Kidney (tissue), 13 donors: ENCODE measurements at regions not wholly inside any gene's neighbourhood (a gene's known extent, or its start where the extent isn't known, plus 50 kb on each side); places are given as distances from the start of the nearest gene placed in this dataset.

Experiments used
- DNase-seq, 5 donors: peaks; one replicate each; pipeline ENCODE4 v3.0.0-alpha.2; 2013 to 2020
- FAIRE-seq: peaks from 2 replicates; lab custom pipeline; 2012; peaks lifted over from hg19 to GRCh38; lab: Jason Lieb, UNC
- H3K27ac ChIP-seq, 2 donors: one replicate each; pipeline ENCODE4 v1.7.0; 2013; ENCODE audit warnings: low read depth in 2 of 2, low read length in 2 of 2, inconsistent platforms in 1 of 2
- H3K27me3 ChIP-seq: one replicate; pipeline ENCODE4 v1.7.1; 2013; ENCODE audit warnings: low read length, inconsistent platforms; ENCODE audit not compliant: control insufficient read depth, insufficient read depth
- H3K36me3 ChIP-seq, 3 donors: one replicate each; pipeline versions ENCODE4 v1.7.0 to v1.7.1; 2013; ENCODE audit warnings: low read length in 3 of 3, control low read depth in 1 of 3, inconsistent platforms in 1 of 3; ENCODE audit not compliant: insufficient read depth in 3 of 3, control insufficient read depth in 2 of 3
- H3K4me1 ChIP-seq, 3 donors: one replicate each; pipeline versions ENCODE4 v1.7.0 to v1.7.1; 2013; ENCODE audit warnings: low read length in 3 of 3, inconsistent platforms in 1 of 3, low read depth in 1 of 3; ENCODE audit not compliant: control insufficient read depth in 2 of 3, insufficient read depth in 2 of 3
- H3K4me3 ChIP-seq, 3 donors: one replicate each; pipeline versions ENCODE4 v1.7.0 to v1.8.1; 2013; ENCODE audit warnings: low read length in 3 of 3, control low read depth in 1 of 3, inconsistent platforms in 1 of 3
- H3K9ac ChIP-seq, 3 donors: one replicate each; pipeline versions ENCODE4 v1.7.0 to v1.7.1; 2013; ENCODE audit warnings: low read length in 3 of 3, control low read depth in 1 of 3, inconsistent platforms in 1 of 3
- H3K9me3 ChIP-seq, 3 donors: one replicate each; pipeline versions ENCODE4 v1.7.0 to v1.7.1; 2013; ENCODE audit warnings: low read length in 3 of 3, control low read depth in 1 of 3, inconsistent platforms in 1 of 3; ENCODE audit not compliant: control insufficient read depth in 2 of 3, insufficient read depth in 1 of 3
- CTCF ChIP-seq: IDR thresholded peaks from 3 replicates; pipeline ENCODE4 v1.5.1; 2012; ENCODE audit warnings: mild to moderate bottlenecking, moderate library complexity, borderline replicate concordance; ENCODE audit not compliant: insufficient read depth; ENCODE audit errors: extremely low read depth
- intact Hi-C: fragments of 100-400 bp; cut with DNase I; formaldehyde crosslinking; loops from one replicate; pipeline ENCODE4 v1.11.1; 2022
- donor health status: control.
- donor health status: control.
- donor health status: control.
- donor health status: control.
- donor health status: control.
- donor health status: DM: yes; HTN: yes; CAD: no.
- donor health status: Normal renal cell carcinoma (clear cell type).

GRCh38 chr2:101550555-101550954 lies 75.6 kb upstream of the RFX8 start:
- no peak for FAIRE-seq
- Histone ChIP-seq H3K4me1 (no peaks in the 10 kb centered on the region), H3K36me3 (no peaks in the 10 kb centered on the region), H3K9ac (no peak overlapping the region), H3K27ac (no peak overlapping the region), H3K27me3 (no peaks in the 10 kb centered on the region), H3K4me3 (no peak overlapping the region), H3K9me3 (no peaks in the 10 kb centered on the region)
- intact Hi-C loops, result no loop called here
- no peak for DNase-seq
- no peak for TF ChIP-seq CTCF

GRCh38 chr2:101549371-101549770 lies 74.5 kb upstream of the RFX8 start:
- TF ChIP-seq CTCF, result no peak
- Histone ChIP-seq H3K4me3 (no peak overlapping the region), H3K27me3 (no peaks in the 10 kb centered on the region), H3K4me1 (no peaks in the 10 kb centered on the region), H3K27ac (no peak overlapping the region), H3K36me3 (no peaks in the 10 kb centered on the region), H3K9me3 (no peaks in the 10 kb centered on the region), H3K9ac (no peak overlapping the region)
- no peak for DNase-seq
- intact Hi-C loops, result no loop called here
- no peak for FAIRE-seq

- H3K9me3 ChIP-seq, result no peaks in the 10 kb centered on the region
- intact Hi-C loops, result no loop called here
- no peak for FAIRE-seq
These were observed 71.6 kb upstream of the RFX8 start for GRCh38 chr2:101546376-101547058.

More at GRCh38 chr2:101546376-101547058, 71.6 kb upstream of the RFX8 start:
- no peak for DNase-seq
- no peak overlapping the region for H3K4me3 ChIP-seq
- no peaks in the 10 kb centered on the region for H3K27me3 ChIP-seq
- no peak for TF ChIP-seq CTCF
- no peak overlapping the region for H3K27ac ChIP-seq
- no peak overlapping the region for H3K9ac ChIP-seq
- H3K36me3 ChIP-seq, result no peaks in the 10 kb centered on the region
- H3K4me1 ChIP-seq, result no peaks in the 10 kb centered on the region
